ENCODE measurements at regions not wholly inside any gene's neighbourhood (a gene's known extent, or its start where the extent isn't known, plus 50 kb on each side); places are given as distances from the start of the nearest gene placed in this dataset.

DNA sequence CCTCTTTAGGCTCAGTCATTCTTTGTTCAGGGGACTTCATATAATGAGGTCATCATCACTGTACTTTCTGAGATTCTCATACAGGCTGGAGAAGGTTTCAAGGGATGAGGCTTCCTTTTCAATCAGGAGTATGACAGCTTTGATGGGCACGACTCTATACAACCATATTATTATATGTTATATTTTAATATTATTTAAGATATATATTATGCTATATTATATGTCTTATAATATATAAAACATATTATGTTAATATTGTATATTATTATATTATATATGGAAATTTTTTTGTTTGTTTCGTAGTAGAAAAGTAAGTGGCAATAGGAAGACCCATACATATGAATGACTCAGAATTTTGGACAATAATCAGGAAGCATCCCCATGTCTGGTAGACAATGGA is 78.0 kb upstream of the GATA6 start:
- TF ChIP-seq, protein P1, sequence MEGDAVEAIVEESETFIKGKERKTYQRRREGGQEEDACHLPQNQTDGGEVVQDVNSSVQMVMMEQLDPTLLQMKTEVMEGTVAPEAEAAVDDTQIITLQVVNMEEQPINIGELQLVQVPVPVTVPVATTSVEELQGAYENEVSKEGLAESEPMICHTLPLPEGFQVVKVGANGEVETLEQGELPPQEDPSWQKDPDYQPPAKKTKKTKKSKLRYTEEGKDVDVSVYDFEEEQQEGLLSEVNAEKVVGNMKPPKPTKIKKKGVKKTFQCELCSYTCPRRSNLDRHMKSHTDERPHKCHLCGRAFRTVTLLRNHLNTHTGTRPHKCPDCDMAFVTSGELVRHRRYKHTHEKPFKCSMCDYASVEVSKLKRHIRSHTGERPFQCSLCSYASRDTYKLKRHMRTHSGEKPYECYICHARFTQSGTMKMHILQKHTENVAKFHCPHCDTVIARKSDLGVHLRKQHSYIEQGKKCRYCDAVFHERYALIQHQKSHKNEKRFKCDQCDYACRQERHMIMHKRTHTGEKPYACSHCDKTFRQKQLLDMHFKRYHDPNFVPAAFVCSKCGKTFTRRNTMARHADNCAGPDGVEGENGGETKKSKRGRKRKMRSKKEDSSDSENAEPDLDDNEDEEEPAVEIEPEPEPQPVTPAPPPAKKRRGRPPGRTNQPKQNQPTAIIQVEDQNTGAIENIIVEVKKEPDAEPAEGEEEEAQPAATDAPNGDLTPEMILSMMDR (IDR thresholded peaks at IDR 0.05), result no peak
- TF ChIP-seq POLR2A (IDR thresholded peaks at IDR 0.05; ENCODE audit: low read depth) (no peak), POLR2AphosphoS5 (IDR thresholded peaks at IDR 0.05) (no peak), EP300 (IDR thresholded peaks at IDR 0.05) (no peak)

All from esophagus muscularis mucosa (tissue), 4 donors.